ENCODE measurements at regions not wholly inside any gene's neighbourhood (a gene's known extent, or its start where the extent isn't known, plus 50 kb on each side); places are given as distances from the start of the nearest gene placed in this dataset.
A peak's percentile ranks its signal among the peaks of the same experiment; 100 is the strongest.

GRCh38 chr2:20150110-20150706 is 74.7 kb downstream of the SDC1 start:
- Histone ChIP-seq H3K27ac (no peak overlapping the region), H3K36me3 (no peaks in the 10 kb centered on the region), H3K4me3 (no peak overlapping the region), H3K27me3 (no peaks in the 10 kb centered on the region), H3K9me3 (ENCODE audit: low read depth) (no peaks in the 10 kb centered on the region), H3K4me1 (ENCODE audit: low read depth) (peaks cover 27% of the 10 kb centered on the region)
- TF ChIP-seq, protein P1, sequence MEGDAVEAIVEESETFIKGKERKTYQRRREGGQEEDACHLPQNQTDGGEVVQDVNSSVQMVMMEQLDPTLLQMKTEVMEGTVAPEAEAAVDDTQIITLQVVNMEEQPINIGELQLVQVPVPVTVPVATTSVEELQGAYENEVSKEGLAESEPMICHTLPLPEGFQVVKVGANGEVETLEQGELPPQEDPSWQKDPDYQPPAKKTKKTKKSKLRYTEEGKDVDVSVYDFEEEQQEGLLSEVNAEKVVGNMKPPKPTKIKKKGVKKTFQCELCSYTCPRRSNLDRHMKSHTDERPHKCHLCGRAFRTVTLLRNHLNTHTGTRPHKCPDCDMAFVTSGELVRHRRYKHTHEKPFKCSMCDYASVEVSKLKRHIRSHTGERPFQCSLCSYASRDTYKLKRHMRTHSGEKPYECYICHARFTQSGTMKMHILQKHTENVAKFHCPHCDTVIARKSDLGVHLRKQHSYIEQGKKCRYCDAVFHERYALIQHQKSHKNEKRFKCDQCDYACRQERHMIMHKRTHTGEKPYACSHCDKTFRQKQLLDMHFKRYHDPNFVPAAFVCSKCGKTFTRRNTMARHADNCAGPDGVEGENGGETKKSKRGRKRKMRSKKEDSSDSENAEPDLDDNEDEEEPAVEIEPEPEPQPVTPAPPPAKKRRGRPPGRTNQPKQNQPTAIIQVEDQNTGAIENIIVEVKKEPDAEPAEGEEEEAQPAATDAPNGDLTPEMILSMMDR (IDR thresholded peaks at IDR 0.05; ENCODE audit: low read depth, low read length) = no peak
- no peak for DNase-seq (ENCODE audit: low read depth in 1 of 2, low spot score in 1 of 2)

DNA sequence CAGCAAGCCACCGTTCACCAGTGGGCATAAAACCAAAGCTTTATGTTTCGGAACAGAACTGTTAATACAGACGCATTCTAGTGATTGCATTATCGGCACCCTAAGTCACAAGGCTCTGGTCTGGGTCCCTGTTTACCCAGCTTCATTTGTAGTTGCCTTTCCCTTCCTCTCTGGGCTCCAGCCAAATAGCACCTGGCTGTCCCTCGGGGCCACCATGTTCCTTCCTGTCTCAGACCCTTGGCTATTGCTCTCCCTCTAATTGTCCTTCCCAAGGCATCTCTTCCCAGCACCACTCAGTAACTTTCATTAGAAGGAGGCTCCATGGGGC is 75.3 kb downstream of the SDC1 start:
- Histone ChIP-seq H3K27ac (no peak overlapping the region), H3K36me3 (no peaks in the 10 kb centered on the region), H3K4me1 (ENCODE audit: low read depth) (peaks cover 27% of the 10 kb centered on the region), H3K4me3 (no peak overlapping the region), H3K9me3 (ENCODE audit: low read depth) (no peaks in the 10 kb centered on the region), H3K27me3 (no peaks in the 10 kb centered on the region)
- no peak for DNase-seq (ENCODE audit: low read depth in 1 of 2, low spot score in 1 of 2)
- TF ChIP-seq, protein P1 (IDR thresholded peaks at IDR 0.05; ENCODE audit: low read depth, low read length) = no peak

DNA sequence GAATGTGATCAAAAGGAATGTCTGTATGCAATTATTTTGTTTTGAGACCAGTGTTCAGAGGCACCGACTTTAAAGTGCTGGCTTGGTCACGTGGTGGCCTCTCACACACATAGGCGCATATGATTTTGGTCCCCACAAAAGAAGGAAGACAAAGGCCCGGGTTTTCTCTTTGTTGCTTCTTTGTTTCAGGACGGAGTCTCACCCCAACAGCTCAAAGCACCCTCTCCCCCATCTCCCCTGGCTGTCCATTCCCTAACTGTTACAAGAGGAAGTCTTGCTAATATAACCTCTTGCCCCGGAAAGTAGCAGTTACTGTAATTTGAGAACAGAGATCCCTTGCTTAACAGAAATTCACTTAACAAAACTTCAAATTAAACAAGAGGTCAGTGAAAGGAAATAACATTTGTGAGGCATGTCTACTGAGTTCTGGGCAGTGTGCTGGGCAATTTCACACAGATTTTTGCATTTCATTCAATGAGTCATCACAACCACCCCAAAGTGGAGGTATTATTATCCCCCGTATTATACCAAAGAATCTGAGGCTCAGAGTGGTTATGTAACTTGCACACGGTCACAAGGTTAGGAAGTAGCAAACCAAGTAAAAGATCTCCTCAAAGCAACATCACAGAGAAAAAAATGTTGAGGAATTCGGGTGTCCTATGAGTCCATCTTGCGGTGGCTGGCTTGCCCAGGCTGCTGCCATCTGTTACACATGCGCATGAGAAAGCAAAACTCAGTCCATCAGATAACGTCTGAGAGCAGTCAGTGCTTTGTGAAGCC is 75.8 kb downstream of the SDC1 start:
- peaks cover 27% of the 10 kb centered on the region for H3K4me1 ChIP-seq (ENCODE audit: low read depth)
- H3K9me3 ChIP-seq (ENCODE audit: low read depth) = no peaks in the 10 kb centered on the region
- H3K36me3 ChIP-seq = no peaks in the 10 kb centered on the region
- TF ChIP-seq, protein P1 (IDR thresholded peaks at IDR 0.05; ENCODE audit: low read depth, low read length) = no peak
- no peak overlapping the region for H3K4me3 ChIP-seq
- H3K27me3 ChIP-seq = no peaks in the 10 kb centered on the region
- H3K27ac ChIP-seq = no peak overlapping the region
- peak in 1 of 2 donors; percentile 60 for DNase-seq (ENCODE audit: low read depth in 1 of 2, low spot score in 1 of 2)

DNA sequence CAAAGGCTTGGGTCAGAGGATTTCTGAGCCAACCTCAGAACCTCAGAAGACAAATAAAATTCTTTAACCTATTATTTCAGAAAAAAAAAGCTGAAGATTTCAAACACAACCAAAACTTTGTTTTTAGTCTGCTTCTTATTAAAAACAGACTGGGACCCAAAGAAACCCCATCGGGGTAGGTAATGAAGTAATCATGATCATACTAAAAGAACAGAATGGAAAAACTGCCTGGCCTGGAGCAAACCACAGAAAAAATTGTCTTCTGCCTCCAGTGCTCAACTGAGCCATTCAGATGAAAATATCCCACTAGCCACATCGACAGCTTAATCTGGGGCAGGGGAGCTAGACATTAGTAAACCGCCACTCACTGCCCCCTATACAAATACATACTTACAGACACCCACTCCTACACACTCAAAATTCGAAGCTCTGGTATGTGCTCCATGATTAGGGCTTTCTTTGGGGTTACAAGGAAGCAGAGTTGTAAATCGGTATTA is 76.5 kb downstream of the SDC1 start:
- no peak overlapping the region for H3K4me3 ChIP-seq
- H3K27ac ChIP-seq = no peak overlapping the region
- TF ChIP-seq, protein P1 (IDR thresholded peaks at IDR 0.05; ENCODE audit: low read depth, low read length) = no peak
- H3K27me3 ChIP-seq = no peaks in the 10 kb centered on the region
- no peak for DNase-seq (ENCODE audit: low read depth in 1 of 2, low spot score in 1 of 2)
- H3K9me3 ChIP-seq (ENCODE audit: low read depth) = no peaks in the 10 kb centered on the region
- peaks cover 27% of the 10 kb centered on the region for H3K4me1 ChIP-seq (ENCODE audit: low read depth)
- H3K36me3 ChIP-seq = no peaks in the 10 kb centered on the region

DNA sequence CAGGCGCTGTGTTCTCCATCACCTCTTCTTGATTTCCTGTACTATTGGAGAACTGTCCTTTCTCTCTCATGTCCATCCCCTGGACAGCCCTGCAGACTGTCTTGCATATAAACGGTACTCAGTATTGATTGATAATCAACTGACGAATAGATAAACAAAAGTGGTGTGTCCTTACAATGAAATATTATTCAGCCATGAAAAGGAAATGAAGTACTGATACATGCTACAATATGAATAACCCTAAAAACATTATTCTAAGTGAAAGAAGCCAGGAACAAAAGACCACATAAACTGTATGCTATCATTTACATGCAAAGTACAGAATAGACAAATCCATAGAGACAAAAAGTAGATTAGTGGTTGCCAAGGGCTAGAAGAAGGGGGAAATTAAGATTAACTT is 77.6 kb downstream of the SDC1 start:
- no peaks in the 10 kb centered on the region for H3K27me3 ChIP-seq
- no peak overlapping the region for H3K27ac ChIP-seq
- no peaks in the 10 kb centered on the region for H3K9me3 ChIP-seq (ENCODE audit: low read depth)
- H3K4me3 ChIP-seq = no peak overlapping the region
- peaks cover 27% of the 10 kb centered on the region for H3K4me1 ChIP-seq (ENCODE audit: low read depth)
- TF ChIP-seq, protein P1 (IDR thresholded peaks at IDR 0.05; ENCODE audit: low read depth, low read length) = no peak
- no peak for DNase-seq (ENCODE audit: low read depth in 1 of 2, low spot score in 1 of 2)
- no peaks in the 10 kb centered on the region for H3K36me3 ChIP-seq
